HepG2 (cell line): ENCODE measurements at regions not wholly inside any gene's neighbourhood (a gene's known extent, or its start where the extent isn't known, plus 50 kb on each side); places are given as distances from the start of the nearest gene placed in this dataset.

Source experiments
- ATF7 ChIP-seq, 2 experiments: fragments of 450-650 bp in 1 of 2; sonication (generic) in 1 of 2; formaldehyde crosslinking in 1 of 2; IDR thresholded peaks; 2 replicates each; pipeline versions ENCODE4 v1.4.0 to v1.6.1; 2016 to 2020; ENCODE audit warnings: antibody characterized with exemption in 1 of 2, mild to moderate bottlenecking in 1 of 2, missing genetic modification reagents in 1 of 2
- HMG20B ChIP-seq: conservative IDR thresholded peaks from 2 replicates; pipeline ENCODE4 v1.6.1; 2016; ENCODE audit warnings: missing genetic modification reagents, missing compliant biosample characterization
- PLRG1 ChIP-seq: fragments of 450-650 bp; conservative IDR thresholded peaks from 2 replicates; pipeline ENCODE4 v1.6.1; 2016
- SMAD3 ChIP-seq: sonication (generic); formaldehyde crosslinking; IDR thresholded peaks from 2 replicates; pipeline ENCODE4 v1.4.0; 2020; ENCODE audit warnings: missing genetic modification reagents
- SUZ12 ChIP-seq: fragments of 150-350 bp; IDR thresholded peaks from 2 replicates; pipeline ENCODE4 v1.6.1; 2014; ENCODE audit warnings: low read depth, low read length
- TCF12 ChIP-seq, 2 experiments: fragments of 450-650 bp in 1 of 2; sonication (generic) in 1 of 2; formaldehyde crosslinking in 1 of 2; IDR thresholded peaks; 2 replicates each; pipeline versions ENCODE4 v1.6.1 to v1.8.0; 2017 to 2022; ENCODE audit warnings: antibody characterized with exemption in 1 of 2, mild to moderate bottlenecking in 1 of 2, missing genetic modification reagents in 1 of 2, moderate library complexity in 1 of 2
- ZNF274 ChIP-seq: sonication (generic); formaldehyde crosslinking; IDR thresholded peaks from 2 replicates; pipeline ENCODE4 v1.5.1; 2020; ENCODE audit warnings: mild to moderate bottlenecking, missing genetic modification reagents
- ZNF350 ChIP-seq: sonication (generic); formaldehyde crosslinking; IDR thresholded peaks from 2 replicates; pipeline ENCODE4 v1.4.0; 2020; ENCODE audit warnings: mild to moderate bottlenecking, low read depth, missing genetic modification reagents, borderline replicate concordance
- TF ChIP-seq, protein P1 (sequence below): sonication (generic); formaldehyde crosslinking; IDR thresholded peaks from 2 replicates; pipeline ENCODE4 v1.5.0; 2020; ENCODE audit warnings: mild to moderate bottlenecking, missing genetic modification reagents, moderate library complexity
- TF ChIP-seq, protein P2 (sequence below): sonication (generic); formaldehyde crosslinking; conservative IDR thresholded peaks from 2 replicates; pipeline ENCODE4 v1.4.0; 2020; ENCODE audit warnings: mild to moderate bottlenecking, missing genetic modification reagents, moderate library complexity

DNA sequence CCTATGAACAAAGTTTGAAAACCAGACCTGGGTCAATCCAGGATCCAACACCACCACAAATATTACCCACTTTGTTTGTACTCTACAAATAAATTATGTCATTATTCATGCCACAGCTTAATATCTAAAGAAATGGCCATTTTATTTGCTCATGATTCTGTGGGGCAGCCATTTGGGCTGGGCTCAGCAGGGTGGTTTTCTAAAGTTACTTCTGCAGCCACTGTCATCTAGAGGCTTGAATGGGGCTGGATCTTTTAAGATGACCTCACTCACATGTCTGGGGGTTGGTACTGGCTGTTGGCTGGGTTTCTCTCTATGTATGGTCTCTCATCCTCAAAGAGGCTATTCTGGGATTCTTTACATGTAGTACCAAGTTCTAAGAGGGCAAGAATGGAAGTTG, 96.2 kb downstream of the VCPKMT start:
- TF ChIP-seq, protein P1, sequence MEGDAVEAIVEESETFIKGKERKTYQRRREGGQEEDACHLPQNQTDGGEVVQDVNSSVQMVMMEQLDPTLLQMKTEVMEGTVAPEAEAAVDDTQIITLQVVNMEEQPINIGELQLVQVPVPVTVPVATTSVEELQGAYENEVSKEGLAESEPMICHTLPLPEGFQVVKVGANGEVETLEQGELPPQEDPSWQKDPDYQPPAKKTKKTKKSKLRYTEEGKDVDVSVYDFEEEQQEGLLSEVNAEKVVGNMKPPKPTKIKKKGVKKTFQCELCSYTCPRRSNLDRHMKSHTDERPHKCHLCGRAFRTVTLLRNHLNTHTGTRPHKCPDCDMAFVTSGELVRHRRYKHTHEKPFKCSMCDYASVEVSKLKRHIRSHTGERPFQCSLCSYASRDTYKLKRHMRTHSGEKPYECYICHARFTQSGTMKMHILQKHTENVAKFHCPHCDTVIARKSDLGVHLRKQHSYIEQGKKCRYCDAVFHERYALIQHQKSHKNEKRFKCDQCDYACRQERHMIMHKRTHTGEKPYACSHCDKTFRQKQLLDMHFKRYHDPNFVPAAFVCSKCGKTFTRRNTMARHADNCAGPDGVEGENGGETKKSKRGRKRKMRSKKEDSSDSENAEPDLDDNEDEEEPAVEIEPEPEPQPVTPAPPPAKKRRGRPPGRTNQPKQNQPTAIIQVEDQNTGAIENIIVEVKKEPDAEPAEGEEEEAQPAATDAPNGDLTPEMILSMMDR: no peak
- TF ChIP-seq ZNF274: no peak
- no peak for TF ChIP-seq ATF7 (IDR thresholded peaks at IDR 0.05)
- TF ChIP-seq ATF7 (CRISPR knock-in tag; IDR thresholded peaks at IDR 0.05): no peak
- TF ChIP-seq, protein P2, sequence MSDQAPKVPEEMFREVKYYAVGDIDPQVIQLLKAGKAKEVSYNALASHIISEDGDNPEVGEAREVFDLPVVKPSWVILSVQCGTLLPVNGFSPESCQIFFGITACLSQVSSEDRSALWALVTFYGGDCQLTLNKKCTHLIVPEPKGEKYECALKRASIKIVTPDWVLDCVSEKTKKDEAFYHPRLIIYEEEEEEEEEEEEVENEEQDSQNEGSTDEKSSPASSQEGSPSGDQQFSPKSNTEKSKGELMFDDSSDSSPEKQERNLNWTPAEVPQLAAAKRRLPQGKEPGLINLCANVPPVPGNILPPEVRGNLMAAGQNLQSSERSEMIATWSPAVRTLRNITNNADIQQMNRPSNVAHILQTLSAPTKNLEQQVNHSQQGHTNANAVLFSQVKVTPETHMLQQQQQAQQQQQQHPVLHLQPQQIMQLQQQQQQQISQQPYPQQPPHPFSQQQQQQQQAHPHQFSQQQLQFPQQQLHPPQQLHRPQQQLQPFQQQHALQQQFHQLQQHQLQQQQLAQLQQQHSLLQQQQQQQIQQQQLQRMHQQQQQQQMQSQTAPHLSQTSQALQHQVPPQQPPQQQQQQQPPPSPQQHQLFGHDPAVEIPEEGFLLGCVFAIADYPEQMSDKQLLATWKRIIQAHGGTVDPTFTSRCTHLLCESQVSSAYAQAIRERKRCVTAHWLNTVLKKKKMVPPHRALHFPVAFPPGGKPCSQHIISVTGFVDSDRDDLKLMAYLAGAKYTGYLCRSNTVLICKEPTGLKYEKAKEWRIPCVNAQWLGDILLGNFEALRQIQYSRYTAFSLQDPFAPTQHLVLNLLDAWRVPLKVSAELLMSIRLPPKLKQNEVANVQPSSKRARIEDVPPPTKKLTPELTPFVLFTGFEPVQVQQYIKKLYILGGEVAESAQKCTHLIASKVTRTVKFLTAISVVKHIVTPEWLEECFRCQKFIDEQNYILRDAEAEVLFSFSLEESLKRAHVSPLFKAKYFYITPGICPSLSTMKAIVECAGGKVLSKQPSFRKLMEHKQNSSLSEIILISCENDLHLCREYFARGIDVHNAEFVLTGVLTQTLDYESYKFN (CRISPR knock-in tag): no peak
- TF ChIP-seq HMG20B (CRISPR knock-in tag): no peak
- no peak for TF ChIP-seq PLRG1
- no peak for TF ChIP-seq TCF12 (IDR thresholded peaks at IDR 0.05)
- no peak for TF ChIP-seq TCF12 (CRISPR knock-in tag; IDR thresholded peaks at IDR 0.05)
- TF ChIP-seq ZNF350 (CRISPR knock-in tag): no peak
- TF ChIP-seq SMAD3 (CRISPR knock-in tag): no peak
- TF ChIP-seq SUZ12: no peak
